ENCODE measurements at regions not wholly inside any gene's neighbourhood (a gene's known extent, or its start where the extent isn't known, plus 50 kb on each side); places are given as distances from the start of the nearest gene placed in this dataset.

- no peak overlapping the region for H3K4me3 ChIP-seq (ENCODE audit: low read depth, low read length)
- no peak for TF ChIP-seq CTCF (IDR thresholded peaks at IDR 0.05; ENCODE audit: low read depth, low read length)
Observed at GRCh38 chr14:101331141-101331525, 230.2 kb upstream of the DIO3 start.

DNA sequence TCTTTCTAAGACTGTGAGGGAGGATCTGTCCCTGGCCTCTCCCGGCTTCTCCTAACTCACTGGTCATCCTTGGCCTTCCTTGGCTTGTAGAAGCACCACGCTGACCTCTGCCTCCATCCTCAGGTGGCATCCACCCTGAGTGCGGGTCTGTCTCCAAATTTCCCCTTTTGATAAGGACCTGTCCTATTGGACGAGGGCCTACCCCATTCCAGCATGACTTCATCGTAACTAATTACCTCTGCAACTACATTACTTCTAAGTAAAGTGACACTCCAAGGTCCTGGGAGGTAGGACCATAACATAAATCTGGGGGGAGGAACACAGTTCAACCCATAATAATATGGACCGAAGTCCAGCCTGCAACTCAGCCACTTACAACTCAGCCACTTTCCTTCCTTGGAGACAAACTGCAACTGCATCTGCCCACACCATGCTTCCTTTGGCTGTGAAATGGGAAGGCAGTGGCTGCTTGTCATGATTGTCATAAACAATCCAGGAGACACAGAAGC lies 229.6 kb upstream of the DIO3 start:
- no peak overlapping the region for H3K4me3 ChIP-seq (ENCODE audit: low read depth, low read length)
- no peak for TF ChIP-seq CTCF (IDR thresholded peaks at IDR 0.05; ENCODE audit: low read depth, low read length)

GRCh38 chr14:101332281-101332680 lies 229.0 kb upstream of the DIO3 start:
- no peak for TF ChIP-seq CTCF (IDR thresholded peaks at IDR 0.05; ENCODE audit: low read depth, low read length)
- no peak overlapping the region for H3K4me3 ChIP-seq (ENCODE audit: low read depth, low read length)

- H3K4me3 ChIP-seq (ENCODE audit: low read depth, low read length), result no peak overlapping the region
- no peak for TF ChIP-seq CTCF (IDR thresholded peaks at IDR 0.05; ENCODE audit: low read depth, low read length)
Observed at GRCh38 chr14:101333335-101334280, 227.7 kb upstream of the DIO3 start.

- no peak for TF ChIP-seq CTCF (IDR thresholded peaks at IDR 0.05; ENCODE audit: low read depth, low read length)
- H3K4me3 ChIP-seq (ENCODE audit: low read depth, low read length), result no peak overlapping the region
Observed at GRCh38 chr14:101334656-101335055, 226.6 kb upstream of the DIO3 start.

GRCh38 chr14:101335061-101335661 lies 226.1 kb upstream of the DIO3 start:
- no peak overlapping the region for H3K4me3 ChIP-seq (ENCODE audit: low read depth, low read length)
- no peak for TF ChIP-seq CTCF (IDR thresholded peaks at IDR 0.05; ENCODE audit: low read depth, low read length)

DNA sequence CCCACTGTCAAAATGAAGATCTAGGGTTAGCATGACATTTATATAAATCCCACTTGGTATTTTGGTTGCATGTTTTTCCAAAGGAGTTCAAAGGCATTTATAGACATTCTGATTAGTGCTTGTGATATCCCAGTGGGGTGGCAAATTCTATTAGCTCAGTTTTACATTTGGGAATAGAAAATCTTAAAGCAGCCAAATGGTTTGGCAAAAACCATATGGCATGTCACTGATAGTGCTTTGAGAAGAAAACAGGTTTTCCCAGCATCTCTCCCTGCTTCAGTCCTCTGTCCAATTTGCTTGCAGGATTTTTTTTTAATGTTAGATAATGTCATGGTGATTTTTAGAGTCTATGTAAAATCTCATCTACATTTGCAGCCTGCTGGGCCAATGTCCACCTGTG lies 225.1 kb upstream of the DIO3 start:
- H3K4me3 ChIP-seq (ENCODE audit: low read depth, low read length), result no peak overlapping the region
- no peak for TF ChIP-seq CTCF (IDR thresholded peaks at IDR 0.05; ENCODE audit: low read depth, low read length)
